NT2/D1 (cell line): ENCODE measurements at regions not wholly inside any gene's neighbourhood (a gene's known extent, or its start where the extent isn't known, plus 50 kb on each side); places are given as distances from the start of the nearest gene placed in this dataset.

Source experiments
- DNase-seq: peaks from one replicate; pipeline ENCODE4 v3.0.0-alpha.2; 2011; ENCODE audit warnings: low read depth, low spot score
- H3K27me3 ChIP-seq: 2 replicates; pipeline ENCODE4 v1.6.0; 2011; ENCODE audit warnings: mild to moderate bottlenecking; ENCODE audit not compliant: insufficient read length, insufficient read depth
- H3K36me3 ChIP-seq: 2 replicates; pipeline ENCODE4 v1.6.1; 2011; ENCODE audit warnings: mild to moderate bottlenecking, low read length, mixed read lengths; ENCODE audit not compliant: insufficient read depth, insufficient read length
- H3K4me1 ChIP-seq: 2 replicates; pipeline ENCODE4 v1.5.1; 2011; ENCODE audit not compliant: insufficient read depth, insufficient read length
- H3K4me3 ChIP-seq: 2 replicates; pipeline ENCODE4 v1.5.1; 2011; ENCODE audit warnings: low read depth; ENCODE audit not compliant: insufficient read length
- H3K9ac ChIP-seq: 2 replicates; pipeline ENCODE4 v1.6.0; 2011; ENCODE audit warnings: low read depth; ENCODE audit not compliant: insufficient read length
- H3K9me3 ChIP-seq: 2 replicates; pipeline ENCODE4 v1.5.1; 2011; ENCODE audit warnings: mild to moderate bottlenecking, low read length; ENCODE audit not compliant: insufficient read depth
- SUZ12 ChIP-seq: IDR thresholded peaks from 2 replicates; pipeline ENCODE4 v1.6.1; 2011; ENCODE audit not compliant: insufficient read length, insufficient read depth; ENCODE audit errors: extremely low read depth
- YY1 ChIP-seq: IDR thresholded peaks from 2 replicates; pipeline ENCODE4 v1.6.1; 2011; ENCODE audit not compliant: insufficient read length, insufficient read depth
- ZNF274 ChIP-seq: IDR thresholded peaks from 2 replicates; pipeline ENCODE4 v1.6.1; 2011; ENCODE audit warnings: mild to moderate bottlenecking, low read depth, low read length

DNA sequence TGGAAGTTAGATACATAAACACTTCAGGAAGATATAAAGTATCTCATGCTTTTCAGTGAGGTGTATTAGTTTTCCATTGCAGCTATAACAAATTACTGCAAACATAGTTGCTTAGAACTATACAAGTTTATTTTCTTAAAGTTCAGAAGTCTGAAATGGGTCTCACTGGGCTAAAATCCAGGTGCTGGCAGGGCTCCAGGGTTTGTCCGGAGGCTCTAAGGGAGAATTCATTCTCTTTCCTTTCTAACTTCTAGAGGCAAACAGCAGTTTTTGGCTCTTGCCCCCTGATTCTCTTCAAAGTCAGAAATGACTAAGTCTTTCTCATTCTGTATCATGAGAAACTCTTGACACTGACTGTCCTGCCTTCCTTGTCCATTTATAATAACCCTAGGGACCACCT, 138.8 kb downstream of the AASDHPPT start:
- Histone ChIP-seq H3K9ac (no peak overlapping the region), H3K27me3 (no peaks in the 10 kb centered on the region), H3K9me3 (no peaks in the 10 kb centered on the region), H3K4me1 (no peaks in the 10 kb centered on the region), H3K36me3 (no peaks in the 10 kb centered on the region), H3K4me3 (no peak overlapping the region)
- no peak for TF ChIP-seq YY1
- no peak for TF ChIP-seq ZNF274
- no peak for DNase-seq

DNA sequence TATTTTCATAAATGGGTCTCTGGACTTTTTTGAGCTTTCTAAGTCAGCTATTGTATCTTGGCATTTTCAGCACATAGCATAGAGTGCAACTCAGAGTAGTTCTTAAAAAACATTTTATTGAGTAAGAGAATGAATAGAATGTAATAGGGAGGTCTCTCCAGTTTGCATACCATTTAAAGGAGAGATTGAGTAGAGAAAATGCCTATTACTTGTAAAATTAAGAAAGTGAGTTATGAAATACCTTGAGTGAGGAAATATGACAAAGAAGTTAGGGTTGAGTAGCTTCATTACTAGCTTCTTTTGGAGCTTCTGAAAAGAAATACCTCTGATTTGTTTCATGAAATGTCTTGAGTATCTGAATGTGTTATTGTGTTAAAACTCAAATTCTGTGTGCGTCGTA, 140.0 kb downstream of the AASDHPPT start:
- Histone ChIP-seq H3K36me3 (no peaks in the 10 kb centered on the region), H3K9me3 (peaks cover 3% of the 10 kb centered on the region; the same call in 1 of the 2 replicates), H3K9ac (no peak overlapping the region), H3K4me1 (no peaks in the 10 kb centered on the region), H3K4me3 (no peak overlapping the region), H3K27me3 (no peaks in the 10 kb centered on the region)
- no peak for DNase-seq
- TF ChIP-seq SUZ12 (no peak), ZNF274 (no peak), YY1 (no peak)

DNA sequence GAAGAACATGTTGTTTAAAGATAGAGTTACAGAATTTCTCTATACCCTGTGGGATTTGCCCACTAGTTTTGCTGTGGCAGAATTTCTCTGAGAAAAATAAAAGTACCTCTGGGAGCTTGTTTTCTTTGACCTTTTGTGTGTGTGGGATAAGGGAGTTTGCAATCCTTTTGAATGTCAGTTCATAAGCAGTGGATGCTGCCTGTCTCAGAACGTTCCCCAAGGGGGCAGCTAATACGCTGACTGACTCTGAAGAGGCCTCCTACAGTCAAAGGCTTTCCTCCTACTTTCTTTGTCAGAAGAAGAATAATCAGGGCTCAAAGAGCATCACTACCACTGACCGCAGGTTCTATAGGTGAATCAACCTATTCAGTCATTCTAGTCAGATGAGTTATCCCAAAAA, 140.6 kb downstream of the AASDHPPT start:
- Histone ChIP-seq H3K4me3 (no peak overlapping the region), H3K36me3 (no peaks in the 10 kb centered on the region), H3K27me3 (no peaks in the 10 kb centered on the region), H3K9me3 (peaks cover 10% of the 10 kb centered on the region; the same call in 1 of the 2 replicates), H3K4me1 (no peaks in the 10 kb centered on the region), H3K9ac (no peak overlapping the region)
- TF ChIP-seq YY1 (no peak), ZNF274 (no peak), SUZ12 (no peak)
- no peak for DNase-seq

DNA sequence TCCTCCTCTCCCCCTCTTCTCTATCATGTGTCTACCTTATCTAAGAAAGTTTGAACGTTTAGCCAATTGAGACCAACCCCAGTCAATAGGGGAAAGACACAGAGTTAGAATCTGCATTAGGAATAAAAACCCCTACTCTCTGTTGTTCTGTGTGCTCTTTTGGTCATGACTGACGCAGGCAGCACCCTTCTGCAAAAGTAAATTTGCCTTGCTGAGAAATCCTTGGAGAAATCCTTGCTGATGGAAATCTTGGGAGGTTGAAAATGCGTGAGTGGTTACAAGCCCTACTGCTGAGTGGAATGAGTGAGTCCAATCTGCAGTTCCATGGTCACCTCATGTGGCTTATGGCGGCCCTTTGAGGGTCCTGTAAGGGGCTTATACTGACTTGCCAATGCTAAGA, 145.2 kb downstream of the AASDHPPT start:
- TF ChIP-seq YY1 (no peak), ZNF274 (no peak), SUZ12 (no peak)
- no peaks in the 10 kb centered on the region for H3K27me3 ChIP-seq
- H3K9ac ChIP-seq = no peak overlapping the region
- H3K9me3 ChIP-seq = peaks cover 15% of the 10 kb centered on the region; the same call in 1 of the 2 replicates
- no peak for DNase-seq
- no peaks in the 10 kb centered on the region for H3K36me3 ChIP-seq
- H3K4me3 ChIP-seq = no peak overlapping the region
- H3K4me1 ChIP-seq = no peaks in the 10 kb centered on the region

DNA sequence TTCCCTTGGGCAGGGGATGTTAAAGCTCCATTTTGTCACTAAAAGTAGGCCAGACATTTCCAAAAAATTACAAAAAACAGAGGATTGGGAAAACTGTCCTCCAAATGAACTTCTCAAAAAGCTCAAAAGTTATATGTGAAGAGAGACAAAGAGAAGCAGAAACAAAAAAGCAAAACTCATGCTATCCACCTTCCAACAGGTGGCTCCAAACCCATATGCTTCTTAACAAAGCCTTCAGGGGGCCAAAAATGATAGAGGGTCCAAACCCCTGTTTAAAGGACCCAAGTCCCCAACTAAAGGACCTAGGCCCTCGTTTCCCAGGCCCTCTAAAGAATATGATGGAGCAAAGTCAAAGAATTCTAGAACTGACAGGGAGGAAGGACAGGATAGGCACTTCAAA, 146.7 kb downstream of the AASDHPPT start:
- no peak for TF ChIP-seq ZNF274
- TF ChIP-seq YY1 = no peak
- TF ChIP-seq SUZ12 = no peak
- Histone ChIP-seq H3K4me1 (no peaks in the 10 kb centered on the region), H3K4me3 (no peak overlapping the region), H3K36me3 (no peaks in the 10 kb centered on the region), H3K27me3 (no peaks in the 10 kb centered on the region), H3K9me3 (peaks cover 15% of the 10 kb centered on the region; the same call in 1 of the 2 replicates), H3K9ac (no peak overlapping the region)
- DNase-seq = no peak

DNA sequence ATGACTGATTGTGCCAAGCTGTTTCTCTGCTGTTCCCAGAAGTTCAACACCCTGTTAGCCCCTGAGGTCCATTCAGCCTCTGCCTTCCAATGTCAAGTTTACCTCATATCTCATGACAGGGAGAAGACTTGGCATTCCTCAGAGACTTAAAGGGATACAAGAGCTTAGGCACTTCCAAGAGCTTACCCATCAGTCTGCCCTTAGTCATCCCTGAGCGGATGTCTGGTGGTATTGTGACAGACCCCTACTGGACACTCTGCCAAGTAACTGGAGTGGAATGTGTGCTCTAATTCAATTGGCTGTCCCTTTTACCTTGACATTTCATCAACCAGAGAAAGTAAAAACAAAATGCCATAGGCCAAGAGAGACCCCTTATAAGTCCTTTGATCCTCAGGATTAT, 151.5 kb downstream of the AASDHPPT start:
- Histone ChIP-seq H3K4me3 (no peak overlapping the region), H3K9ac (no peak overlapping the region), H3K9me3 (peaks cover 7% of the 10 kb centered on the region; the same call in 1 of the 2 replicates), H3K4me1 (no peaks in the 10 kb centered on the region), H3K36me3 (no peaks in the 10 kb centered on the region), H3K27me3 (no peaks in the 10 kb centered on the region)
- TF ChIP-seq YY1 = no peak
- no peak for TF ChIP-seq ZNF274
- no peak for TF ChIP-seq SUZ12
- DNase-seq = no peak

DNA sequence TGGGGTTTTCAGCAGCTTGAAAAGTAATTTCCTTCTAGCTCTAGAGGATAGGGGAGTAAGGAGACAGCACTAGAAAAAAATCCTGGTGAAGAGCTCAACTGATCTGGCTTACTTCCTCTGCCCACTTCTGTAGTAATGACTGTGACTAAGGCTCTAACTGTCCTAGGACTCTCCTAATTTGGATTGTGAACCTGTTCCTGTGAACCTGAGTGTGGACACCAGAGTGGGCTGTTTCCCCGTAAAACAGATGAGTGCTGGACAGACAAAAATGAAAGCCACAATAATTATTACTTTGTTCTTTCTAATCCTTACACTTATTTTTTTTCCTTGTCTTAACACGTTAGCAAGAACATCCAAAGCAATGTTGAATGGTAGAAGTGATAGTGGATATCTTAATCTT, 154.1 kb downstream of the AASDHPPT start:
- no peaks in the 10 kb centered on the region for H3K4me1 ChIP-seq
- TF ChIP-seq SUZ12 = no peak
- no peak for TF ChIP-seq YY1
- DNase-seq = no peak

DNA sequence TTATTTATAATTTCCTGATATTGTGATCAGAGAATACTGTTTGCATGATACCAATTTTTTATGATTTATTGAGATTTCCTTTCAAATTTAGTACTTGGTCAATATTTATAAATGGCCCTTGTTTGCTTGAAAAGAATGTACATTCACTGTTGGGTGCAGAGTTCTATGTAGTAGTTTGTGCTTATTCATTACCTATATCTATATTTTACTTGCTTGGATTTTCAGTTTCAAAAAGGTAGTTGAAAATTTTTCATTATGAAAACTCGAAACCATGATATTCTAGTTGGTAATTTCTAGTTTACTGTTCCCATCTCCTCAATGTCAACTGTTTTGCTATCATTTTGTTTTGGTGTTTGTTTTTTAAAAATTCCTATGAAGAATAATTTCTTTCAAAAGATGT, 155.7 kb downstream of the AASDHPPT start:
- H3K4me1 ChIP-seq = no peaks in the 10 kb centered on the region
- no peaks in the 10 kb centered on the region for H3K36me3 ChIP-seq
- no peak overlapping the region for H3K9ac ChIP-seq
- peaks cover 7% of the 10 kb centered on the region; the same call in 1 of the 2 replicates for H3K9me3 ChIP-seq
- TF ChIP-seq SUZ12 = no peak
- TF ChIP-seq ZNF274 = no peak
- no peak for TF ChIP-seq YY1
- H3K4me3 ChIP-seq = no peak overlapping the region
- no peak for DNase-seq
- H3K27me3 ChIP-seq = no peaks in the 10 kb centered on the region

More for the DNA sequence above, 154.1 kb downstream of the AASDHPPT start:
- Histone ChIP-seq H3K9me3 (peaks cover 7% of the 10 kb centered on the region; the same call in 1 of the 2 replicates), H3K4me3 (no peak overlapping the region), H3K27me3 (no peaks in the 10 kb centered on the region), H3K9ac (no peak overlapping the region), H3K36me3 (no peaks in the 10 kb centered on the region)
